Esophagus squamous epithelium (tissue), 5 donors: ENCODE measurements at regions not wholly inside any gene's neighbourhood (a gene's known extent, or its start where the extent isn't known, plus 50 kb on each side); places are given as distances from the start of the nearest gene placed in this dataset.

ENCODE experiments used
- DNase-seq: peaks from one replicate; lab custom pipeline; 2025; lab: John Stamatoyannopoulos, UW
- H3K27ac ChIP-seq, 4 donors: fragments of 200-600 bp; sonication (generic); one replicate each; pipeline ENCODE4 v1.5.1; 2016 to 2019; ENCODE audit warnings: mild to moderate bottlenecking in 1 of 4
- H3K27me3 ChIP-seq, 4 donors: fragments of 200-600 bp; sonication (generic); 1 replicate in 3 of 4; 2 replicates in 1 of 4; pipeline versions ENCODE4 v1.5.1 to v1.6.0; 2017 to 2021; ENCODE audit warnings: antibody characterized with exemption in 1 of 4
- H3K36me3 ChIP-seq, 3 donors: fragments of 200-600 bp; sonication (generic); one replicate each; pipeline ENCODE4 v1.5.1; 2016 to 2019
- H3K4me1 ChIP-seq, 3 donors: fragments of 200-600 bp; sonication (generic); one replicate each; pipeline ENCODE4 v1.5.1; 2017 to 2019
- H3K4me3 ChIP-seq, 4 donors: fragments of 200-600 bp; sonication (generic); 1 replicate in 3 of 4; 2 replicates in 1 of 4; pipeline ENCODE4 v1.5.1; 2016 to 2019; ENCODE audit warnings: mild to moderate bottlenecking in 2 of 4, moderate library complexity in 1 of 4
- H3K9me3 ChIP-seq, 3 donors: fragments of 200-600 bp; sonication (generic); one replicate each; pipeline ENCODE4 v1.5.1; 2016 to 2019
- POLR2A ChIP-seq, 4 donors: fragments of 450-650 bp; IDR thresholded peaks; one replicate each; pipeline ENCODE4 v1.6.1; 2017; ENCODE audit warnings: antibody characterized with exemption in 4 of 4, mild to moderate bottlenecking in 4 of 4, moderate library complexity in 3 of 4
- WGBS, 2 donors: methylation state at CpG; one replicate each; pipeline ENCODE4 v1.1.5; 2018; 5-methylcytosine and 5-hydroxymethylcytosine counted together
- intact Hi-C: fragments of 100-400 bp; cut with DNase I; formaldehyde crosslinking; loops from one replicate; pipeline ENCODE4 v1.15.0; 2022
- TF ChIP-seq, protein P1 (sequence below), 6 experiments: fragments of 450-650 bp in 4 of 6; fragments of 200-600 bp in 2 of 6; sonication (generic) in 2 of 6; IDR thresholded peaks; one replicate each; pipeline ENCODE4 v1.5.1; 2016 to 2019; ENCODE audit warnings: antibody characterized with exemption in 6 of 6, mild to moderate bottlenecking in 4 of 6, moderate library complexity in 4 of 6
- donor health status: DM: yes; HTN: yes; CAD: no.

DNA sequence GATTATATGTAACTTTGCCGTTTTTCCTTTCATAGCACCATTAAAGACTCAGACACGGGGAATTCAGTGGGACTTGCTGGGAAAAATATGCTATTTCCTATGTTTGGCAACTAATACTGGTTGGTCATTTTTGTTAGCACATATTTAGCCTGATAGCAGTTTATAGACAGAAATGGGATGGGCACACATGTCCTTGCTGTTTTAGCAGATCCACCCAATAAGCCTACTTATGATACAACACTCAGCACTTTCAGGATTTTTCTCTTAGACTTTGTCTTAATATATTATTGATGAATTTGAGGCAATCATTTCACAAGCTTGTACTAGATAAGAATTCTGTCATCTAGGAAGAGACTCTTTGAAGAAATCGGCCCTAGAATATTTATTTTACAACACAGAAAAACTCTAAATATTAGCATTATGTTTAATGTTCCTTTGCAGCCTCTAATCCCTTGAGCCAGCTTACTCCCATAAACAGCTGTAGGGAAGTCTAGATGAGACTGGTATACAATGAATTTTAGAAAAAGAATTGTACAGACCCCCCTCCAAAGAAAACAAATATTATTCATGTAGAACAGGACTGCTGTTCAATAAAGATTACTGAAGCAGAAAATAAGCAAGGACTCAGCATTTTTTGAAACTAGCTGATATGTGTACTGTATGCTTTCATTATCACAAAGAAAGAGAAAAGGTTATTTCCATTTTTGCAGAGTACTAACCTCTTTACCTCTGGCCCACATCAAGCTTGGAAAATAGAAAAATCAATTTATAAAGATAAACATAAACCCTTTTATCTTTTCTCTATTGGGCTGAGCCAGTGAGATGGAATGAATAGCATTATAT lies 656.8 kb upstream of the SGO1 start:
- Histone ChIP-seq H3K4me1 (no peaks in the 10 kb centered on the region), H3K36me3 (no peaks in the 10 kb centered on the region), H3K9me3 (no peaks in the 10 kb centered on the region), H3K27ac (no peak overlapping the region), H3K27me3 (no peaks in the 10 kb centered on the region), H3K4me3 (no peak overlapping the region)
- intact Hi-C loops, result no loop called here
- WGBS, 2 donors, result 46 to 52% methylated on average over 3 of the region's 3 CpGs
- TF ChIP-seq, protein P1, sequence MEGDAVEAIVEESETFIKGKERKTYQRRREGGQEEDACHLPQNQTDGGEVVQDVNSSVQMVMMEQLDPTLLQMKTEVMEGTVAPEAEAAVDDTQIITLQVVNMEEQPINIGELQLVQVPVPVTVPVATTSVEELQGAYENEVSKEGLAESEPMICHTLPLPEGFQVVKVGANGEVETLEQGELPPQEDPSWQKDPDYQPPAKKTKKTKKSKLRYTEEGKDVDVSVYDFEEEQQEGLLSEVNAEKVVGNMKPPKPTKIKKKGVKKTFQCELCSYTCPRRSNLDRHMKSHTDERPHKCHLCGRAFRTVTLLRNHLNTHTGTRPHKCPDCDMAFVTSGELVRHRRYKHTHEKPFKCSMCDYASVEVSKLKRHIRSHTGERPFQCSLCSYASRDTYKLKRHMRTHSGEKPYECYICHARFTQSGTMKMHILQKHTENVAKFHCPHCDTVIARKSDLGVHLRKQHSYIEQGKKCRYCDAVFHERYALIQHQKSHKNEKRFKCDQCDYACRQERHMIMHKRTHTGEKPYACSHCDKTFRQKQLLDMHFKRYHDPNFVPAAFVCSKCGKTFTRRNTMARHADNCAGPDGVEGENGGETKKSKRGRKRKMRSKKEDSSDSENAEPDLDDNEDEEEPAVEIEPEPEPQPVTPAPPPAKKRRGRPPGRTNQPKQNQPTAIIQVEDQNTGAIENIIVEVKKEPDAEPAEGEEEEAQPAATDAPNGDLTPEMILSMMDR (IDR thresholded peaks at IDR 0.05), result no peak
- no peak for TF ChIP-seq POLR2A (IDR thresholded peaks at IDR 0.05)
- DNase-seq, result no peak

DNA sequence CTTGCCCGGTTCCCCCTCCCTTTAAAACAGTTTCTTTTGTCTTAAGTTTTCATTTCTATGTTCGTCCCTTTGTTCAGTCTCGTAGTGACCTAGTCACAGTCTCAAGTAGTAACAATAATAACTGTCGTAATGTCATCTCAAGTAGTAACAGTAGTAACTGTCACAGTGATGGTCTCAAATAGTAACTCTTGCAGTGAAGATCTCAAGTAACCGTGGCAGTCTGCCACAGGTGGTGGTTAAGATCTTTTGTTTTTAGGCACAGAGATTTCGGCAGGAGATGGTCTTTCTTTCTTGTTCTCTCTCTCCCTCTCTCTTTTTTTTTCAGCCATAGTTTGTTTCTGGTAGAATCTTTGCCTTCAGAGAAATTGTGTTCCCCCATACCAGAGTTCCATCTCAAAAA lies 656.0 kb upstream of the SGO1 start:
- TF ChIP-seq POLR2A (IDR thresholded peaks at IDR 0.05), result no peak
- TF ChIP-seq, protein P1 (IDR thresholded peaks at IDR 0.05), result no peak
- 77 to 86% methylated on average over 6 of the region's 6 CpGs for WGBS, 2 donors
- H3K27me3 ChIP-seq, result no peaks in the 10 kb centered on the region
- H3K4me3 ChIP-seq, result no peak overlapping the region
- H3K9me3 ChIP-seq, result no peaks in the 10 kb centered on the region
- DNase-seq, result no peak
- no peak overlapping the region for H3K27ac ChIP-seq
- no peaks in the 10 kb centered on the region for H3K36me3 ChIP-seq
- intact Hi-C loops, result no loop called here
- H3K4me1 ChIP-seq, result no peaks in the 10 kb centered on the region

DNA sequence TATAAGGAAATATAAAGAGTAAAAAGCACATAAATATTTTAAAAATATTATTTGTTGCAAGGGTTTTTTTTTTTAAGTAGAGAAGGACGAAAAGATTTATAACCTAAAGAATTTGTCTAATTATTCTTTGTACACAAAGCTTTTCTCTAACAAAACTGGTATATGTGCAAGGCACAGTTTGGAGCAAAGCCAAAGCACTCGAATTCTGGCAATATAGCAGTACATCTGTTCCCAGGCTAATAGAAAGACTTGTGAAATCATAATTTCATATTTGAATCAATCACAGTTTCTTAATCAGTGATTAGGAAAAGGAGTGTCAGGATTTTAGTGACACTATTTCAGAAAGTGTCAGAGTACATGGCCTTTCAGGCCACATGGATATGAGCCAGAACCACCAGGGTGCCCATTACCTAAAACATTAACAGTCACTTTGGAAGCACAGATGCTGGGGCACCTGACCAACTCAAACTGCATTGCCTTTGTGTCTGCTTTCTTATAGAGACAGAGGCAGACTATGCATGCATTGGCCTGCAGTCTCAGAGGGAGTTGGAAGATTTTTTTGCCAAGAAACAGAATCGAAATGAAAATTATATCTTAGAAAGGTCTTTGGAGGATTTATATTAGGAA lies 651.8 kb upstream of the SGO1 start:
- TF ChIP-seq, protein P1 (IDR thresholded peaks at IDR 0.05), result no peak
- TF ChIP-seq POLR2A (IDR thresholded peaks at IDR 0.05), result no peak
- no peak overlapping the region for H3K4me3 ChIP-seq
- 26% methylated on average over 3 of the region's 3 CpGs for WGBS, 2 donors
- H3K4me1 ChIP-seq, result no peaks in the 10 kb centered on the region
- H3K9me3 ChIP-seq, result peaks cover 0 to 4% (median 0%) of the 10 kb centered on the region in 3 donors
- intact Hi-C loops, result no loop called here
- H3K27ac ChIP-seq, result no peak overlapping the region
- H3K36me3 ChIP-seq, result no peaks in the 10 kb centered on the region
- no peak for DNase-seq
- H3K27me3 ChIP-seq, result no peaks in the 10 kb centered on the region

DNA sequence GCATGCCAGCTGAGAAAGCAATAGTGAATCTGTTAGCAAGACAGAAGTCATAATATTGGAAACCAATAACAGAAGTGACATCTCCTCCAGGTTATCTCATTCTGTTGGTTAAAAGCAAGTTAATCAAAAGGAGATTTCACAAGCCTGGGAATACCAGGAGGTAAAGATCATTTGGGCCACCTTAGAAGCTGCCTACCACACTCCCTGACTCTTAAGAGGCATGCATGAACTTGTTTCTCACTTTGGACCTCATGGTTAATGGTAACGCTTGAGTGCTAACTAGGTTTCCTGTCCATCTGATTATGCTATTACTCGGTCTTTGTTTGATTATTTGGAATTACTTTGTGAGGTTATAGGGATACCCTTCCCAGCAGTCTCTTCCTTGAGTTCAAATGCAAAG lies 650.8 kb upstream of the SGO1 start:
- H3K27ac ChIP-seq, result no peak overlapping the region
- no peaks in the 10 kb centered on the region for H3K36me3 ChIP-seq
- intact Hi-C loops, result no loop called here
- H3K4me3 ChIP-seq, result no peak overlapping the region
- WGBS, 2 donors, result 33 to 58% methylated on average over 2 of the region's 2 CpGs
- TF ChIP-seq, protein P1 (IDR thresholded peaks at IDR 0.05), result no peak
- no peak for TF ChIP-seq POLR2A (IDR thresholded peaks at IDR 0.05)
- no peaks in the 10 kb centered on the region for H3K4me1 ChIP-seq
- H3K27me3 ChIP-seq, result no peaks in the 10 kb centered on the region
- no peak for DNase-seq
- H3K9me3 ChIP-seq, result peaks cover 0 to 4% (median 0%) of the 10 kb centered on the region in 3 donors

DNA sequence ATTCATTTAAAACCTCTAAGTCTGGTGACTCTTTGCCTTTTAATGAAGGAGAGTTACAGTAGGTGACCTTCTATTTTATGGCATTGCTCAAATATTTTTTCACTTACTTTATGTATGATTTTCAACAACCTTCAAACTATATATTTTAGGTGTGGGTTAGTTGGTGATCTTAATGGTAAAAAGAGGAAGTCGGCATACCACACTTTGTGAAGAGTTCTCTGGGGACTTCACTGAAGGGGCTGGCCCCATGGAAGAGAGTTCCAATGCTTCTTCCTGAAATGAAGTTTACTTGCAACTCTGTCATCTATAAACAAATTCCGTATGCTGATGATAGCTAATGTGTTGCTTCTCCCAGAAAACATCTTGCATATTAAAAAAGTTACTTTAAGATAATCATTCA lies 647.0 kb upstream of the SGO1 start:
- Histone ChIP-seq H3K4me3 (no peak overlapping the region), H3K36me3 (no peaks in the 10 kb centered on the region), H3K27me3 (no peaks in the 10 kb centered on the region), H3K4me1 (no peaks in the 10 kb centered on the region), H3K27ac (no peak overlapping the region), H3K9me3 (peaks cover 0 to 4% (median 0%) of the 10 kb centered on the region in 3 donors)
- intact Hi-C loops, result no loop called here
- no peak for TF ChIP-seq POLR2A (IDR thresholded peaks at IDR 0.05)
- TF ChIP-seq, protein P1 (IDR thresholded peaks at IDR 0.05), result no peak
- no peak for DNase-seq
- 74 to 78% methylated on average over 2 of the region's 2 CpGs for WGBS, 2 donors
